ENCODE measurements at regions not wholly inside any gene's neighbourhood (a gene's known extent, or its start where the extent isn't known, plus 50 kb on each side); places are given as distances from the start of the nearest gene placed in this dataset.

DNA sequence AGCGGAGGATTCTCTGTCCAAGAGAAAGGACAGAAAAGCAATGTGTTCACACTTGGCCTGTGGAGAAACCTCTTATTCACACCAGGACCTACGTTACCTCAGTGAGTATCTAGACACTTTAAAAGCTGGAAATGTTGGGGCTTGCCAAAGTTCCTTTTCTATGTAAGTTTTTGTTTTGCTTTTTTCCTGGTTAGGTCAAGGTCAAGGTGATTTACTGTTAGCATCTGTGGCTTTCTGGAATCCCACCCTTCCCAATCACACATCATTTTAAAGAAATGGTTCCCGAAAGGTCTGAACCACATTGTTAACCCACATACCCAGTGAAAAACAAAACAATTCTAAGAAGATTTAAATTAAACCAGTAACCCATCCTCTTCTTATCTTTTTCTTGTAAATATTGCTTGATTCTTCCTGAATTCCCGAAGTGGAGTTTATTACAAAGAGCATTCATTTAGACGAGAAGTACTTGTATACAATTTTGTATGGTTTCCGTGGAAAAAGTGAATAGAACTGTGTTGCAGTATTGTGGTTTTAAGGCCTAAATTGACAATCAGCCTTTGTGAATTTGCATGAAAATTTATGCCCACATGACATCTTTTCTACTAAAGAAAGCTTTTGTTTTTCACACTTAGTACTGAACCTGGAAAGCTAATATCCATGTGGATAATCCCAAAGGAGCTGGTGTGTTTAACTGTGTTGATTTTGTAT, 827.0 kb upstream of the IGFBP3 start:
- no peaks in the 10 kb centered on the region for H3K27me3 Mint-ChIP-seq
- TF ChIP-seq, protein P1, sequence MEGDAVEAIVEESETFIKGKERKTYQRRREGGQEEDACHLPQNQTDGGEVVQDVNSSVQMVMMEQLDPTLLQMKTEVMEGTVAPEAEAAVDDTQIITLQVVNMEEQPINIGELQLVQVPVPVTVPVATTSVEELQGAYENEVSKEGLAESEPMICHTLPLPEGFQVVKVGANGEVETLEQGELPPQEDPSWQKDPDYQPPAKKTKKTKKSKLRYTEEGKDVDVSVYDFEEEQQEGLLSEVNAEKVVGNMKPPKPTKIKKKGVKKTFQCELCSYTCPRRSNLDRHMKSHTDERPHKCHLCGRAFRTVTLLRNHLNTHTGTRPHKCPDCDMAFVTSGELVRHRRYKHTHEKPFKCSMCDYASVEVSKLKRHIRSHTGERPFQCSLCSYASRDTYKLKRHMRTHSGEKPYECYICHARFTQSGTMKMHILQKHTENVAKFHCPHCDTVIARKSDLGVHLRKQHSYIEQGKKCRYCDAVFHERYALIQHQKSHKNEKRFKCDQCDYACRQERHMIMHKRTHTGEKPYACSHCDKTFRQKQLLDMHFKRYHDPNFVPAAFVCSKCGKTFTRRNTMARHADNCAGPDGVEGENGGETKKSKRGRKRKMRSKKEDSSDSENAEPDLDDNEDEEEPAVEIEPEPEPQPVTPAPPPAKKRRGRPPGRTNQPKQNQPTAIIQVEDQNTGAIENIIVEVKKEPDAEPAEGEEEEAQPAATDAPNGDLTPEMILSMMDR (conservative IDR thresholded peaks at IDR 0.05) = no peak
- no peaks in the 10 kb centered on the region for H3K36me3 Mint-ChIP-seq
- H3K27ac Mint-ChIP-seq = no peak overlapping the region
- peaks cover 14% of the 10 kb centered on the region for H3K4me1 Mint-ChIP-seq (ENCODE audit: unreplicated experiment)
- H3K4me3 Mint-ChIP-seq = no peak overlapping the region
- no peaks in the 10 kb centered on the region for H3K9me3 Mint-ChIP-seq
- no peak for DNase-seq (ENCODE audit: extremely low spot score, unreplicated experiment)

DNA sequence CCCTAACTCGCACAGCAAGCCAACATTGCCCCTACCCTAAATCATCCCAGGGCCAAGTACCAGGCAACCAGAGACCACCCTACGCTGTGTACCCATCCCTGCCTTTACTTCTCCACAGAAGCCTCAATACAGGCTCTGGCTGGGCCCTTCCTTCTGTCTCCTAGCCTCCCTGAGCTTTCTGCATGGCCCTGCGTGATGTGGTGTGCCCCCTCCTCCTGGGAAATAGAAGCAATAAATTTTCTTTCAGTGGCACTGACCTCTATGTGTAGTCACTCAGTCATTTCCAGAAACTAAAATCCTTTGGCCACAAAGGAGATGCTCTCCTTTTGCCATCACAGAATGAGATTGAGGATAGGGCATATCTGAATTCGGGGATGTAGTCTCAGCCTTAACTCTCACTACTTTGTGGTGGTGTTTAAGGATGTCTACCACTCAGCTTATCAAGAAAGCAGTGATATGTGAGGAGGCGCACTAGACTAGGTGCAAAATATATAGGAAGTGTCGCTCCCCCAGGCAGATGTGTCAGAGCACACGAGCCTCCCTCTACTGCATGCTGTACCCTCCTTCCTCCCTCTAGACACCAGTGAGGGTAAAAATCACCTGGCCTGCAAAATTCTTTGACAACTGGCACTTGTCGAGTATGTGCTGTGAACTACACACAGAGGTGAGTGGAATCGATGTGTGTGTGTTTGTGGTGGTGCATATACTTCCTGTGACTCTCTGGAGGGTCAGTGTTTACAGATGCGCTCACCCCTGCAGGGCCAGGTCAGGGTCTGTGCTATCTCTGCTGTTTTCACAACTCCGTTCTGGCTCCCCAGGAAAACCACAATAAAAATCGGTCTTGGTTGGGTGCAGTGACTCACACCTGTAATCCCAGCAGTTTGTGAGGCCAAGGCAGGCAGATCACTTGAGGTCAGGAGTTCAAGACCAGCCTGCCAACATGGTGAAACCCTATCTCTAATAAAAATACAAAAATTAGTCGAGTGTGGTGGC, 825.9 kb upstream of the IGFBP3 start:
- H3K9me3 Mint-ChIP-seq = no peaks in the 10 kb centered on the region
- no peaks in the 10 kb centered on the region for H3K36me3 Mint-ChIP-seq
- peaks cover 9% of the 10 kb centered on the region for H3K4me1 Mint-ChIP-seq (ENCODE audit: unreplicated experiment)
- H3K27ac Mint-ChIP-seq = no peak overlapping the region
- no peaks in the 10 kb centered on the region for H3K27me3 Mint-ChIP-seq
- TF ChIP-seq, protein P1 (conservative IDR thresholded peaks at IDR 0.05) = no peak
- DNase-seq (ENCODE audit: extremely low spot score, unreplicated experiment) = no peak
- H3K4me3 Mint-ChIP-seq = no peak overlapping the region

DNA sequence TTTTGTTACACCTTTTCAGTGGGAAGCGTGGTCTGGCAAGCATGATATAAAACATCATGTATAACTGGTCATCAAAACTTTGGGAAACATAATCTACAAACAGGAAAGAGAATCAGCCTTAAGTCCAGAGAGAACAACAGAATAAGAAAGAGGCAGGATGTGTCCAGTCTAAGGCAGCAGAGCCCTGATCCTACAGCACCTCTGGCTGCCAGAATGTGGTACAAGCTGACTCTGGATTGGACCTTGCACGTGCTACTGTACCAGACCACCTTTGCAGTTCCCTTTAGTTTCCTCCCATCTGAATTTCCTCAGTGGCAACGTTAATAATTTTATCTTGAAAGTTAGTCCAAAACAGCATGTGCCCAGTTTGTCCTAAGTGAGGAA, 824.6 kb upstream of the IGFBP3 start:
- Mint-ChIP-seq H3K4me3 (no peak overlapping the region), H3K4me1 (ENCODE audit: unreplicated experiment) (peaks cover 3% of the 10 kb centered on the region), H3K36me3 (no peaks in the 10 kb centered on the region), H3K27ac (no peak overlapping the region), H3K9me3 (no peaks in the 10 kb centered on the region), H3K27me3 (no peaks in the 10 kb centered on the region)
- TF ChIP-seq, protein P1 (conservative IDR thresholded peaks at IDR 0.05) = no peak
- no peak for DNase-seq (ENCODE audit: extremely low spot score, unreplicated experiment)

DNA sequence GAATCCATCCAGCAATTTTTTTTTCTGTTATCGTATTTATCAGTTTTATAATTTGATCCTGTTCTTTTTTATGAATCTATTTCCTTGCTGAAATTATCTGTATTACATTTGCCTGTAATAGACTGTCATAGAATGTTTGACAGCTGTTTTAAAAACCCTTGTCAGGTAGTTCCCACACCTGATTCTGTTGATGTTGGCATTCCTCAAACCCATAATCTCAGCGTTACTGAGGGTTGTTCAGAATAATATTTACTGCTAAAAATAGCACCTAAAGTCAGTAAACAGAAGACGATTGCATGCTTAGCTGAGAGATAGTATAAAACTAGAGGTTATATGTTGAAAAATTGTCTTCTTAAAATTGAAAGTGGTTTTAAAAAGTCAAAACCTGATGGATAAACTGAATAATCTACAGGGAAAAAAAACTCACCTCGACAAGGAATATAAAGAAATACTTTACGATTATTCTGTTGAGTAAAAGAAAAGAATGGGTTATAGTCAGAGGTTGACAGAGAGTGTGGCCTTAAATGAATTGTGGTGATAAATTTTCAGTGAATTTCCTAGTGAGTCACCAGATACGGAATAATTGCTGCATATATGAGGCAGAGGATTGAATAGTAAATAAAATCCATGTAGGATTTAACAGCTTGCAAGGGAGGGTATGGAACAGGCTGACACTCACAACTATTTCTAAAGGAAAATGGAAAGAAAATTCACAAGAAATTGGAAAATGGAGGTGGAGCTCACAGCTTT, 824.1 kb upstream of the IGFBP3 start:
- Mint-ChIP-seq H3K4me3 (no peak overlapping the region), H3K9me3 (no peaks in the 10 kb centered on the region), H3K36me3 (no peaks in the 10 kb centered on the region), H3K27ac (no peak overlapping the region), H3K4me1 (ENCODE audit: unreplicated experiment) (peaks cover under 1% of the 10 kb centered on the region), H3K27me3 (no peaks in the 10 kb centered on the region)
- TF ChIP-seq, protein P1 (conservative IDR thresholded peaks at IDR 0.05) = no peak
- DNase-seq (ENCODE audit: extremely low spot score, unreplicated experiment) = no peak

DNA sequence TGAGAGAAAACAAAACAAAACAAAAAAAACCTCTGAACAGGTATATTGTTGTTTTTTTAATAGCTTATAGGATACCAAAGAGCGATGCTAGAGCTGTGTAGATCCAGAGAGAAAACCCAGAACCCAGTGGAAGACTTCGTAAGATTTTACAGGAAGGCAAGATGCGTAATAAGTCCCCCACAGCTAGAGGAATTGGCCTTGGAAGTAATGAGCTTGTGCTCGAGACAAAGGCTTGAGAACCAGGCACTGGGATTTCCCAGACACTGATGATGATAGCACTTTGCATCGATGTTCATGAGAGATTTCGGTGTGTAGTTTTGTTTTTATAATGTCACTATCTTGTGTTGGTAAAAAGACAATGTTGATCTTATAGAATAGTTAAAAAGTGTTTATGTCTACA, 821.5 kb upstream of the IGFBP3 start:
- Mint-ChIP-seq H3K36me3 (no peaks in the 10 kb centered on the region), H3K4me1 (ENCODE audit: unreplicated experiment) (no peaks in the 10 kb centered on the region), H3K27ac (no peak overlapping the region), H3K9me3 (no peaks in the 10 kb centered on the region), H3K27me3 (no peaks in the 10 kb centered on the region), H3K4me3 (no peak overlapping the region)
- TF ChIP-seq, protein P1 (conservative IDR thresholded peaks at IDR 0.05) = no peak
- DNase-seq (ENCODE audit: extremely low spot score, unreplicated experiment) = no peak
